Osteoblast (primary cell): ENCODE measurements at regions not wholly inside any gene's neighbourhood (a gene's known extent, or its start where the extent isn't known, plus 50 kb on each side); places are given as distances from the start of the nearest gene placed in this dataset.

ENCODE experiments used
- DNase-seq: peaks from one replicate; pipeline ENCODE4 v3.0.0; 2011; ENCODE audit warnings: low spot score, mixed read lengths; ENCODE audit not compliant: insufficient read length; ENCODE audit errors: missing footprints
- H2AFZ ChIP-seq: 2 replicates; pipeline ENCODE4 v1.6.0; 2011; ENCODE audit warnings: mild to moderate bottlenecking, low read length
- H3K27ac ChIP-seq: 2 replicates; pipeline ENCODE4 v1.5.1; 2011; ENCODE audit warnings: mild to moderate bottlenecking, low read depth, low read length, moderate library complexity
- H3K27me3 ChIP-seq: 2 replicates; pipeline ENCODE4 v1.6.0; 2012; ENCODE audit warnings: mild to moderate bottlenecking, control low read depth, inconsistent platforms, low read length, moderate library complexity; ENCODE audit not compliant: insufficient read depth
- H3K36me3 ChIP-seq: 2 replicates; pipeline ENCODE4 v1.5.1; 2011; ENCODE audit warnings: mild to moderate bottlenecking, low read length, control low read depth, moderate library complexity; ENCODE audit not compliant: insufficient read depth
- H3K4me1 ChIP-seq: 2 replicates; pipeline ENCODE4 v1.5.1; 2011; ENCODE audit warnings: mild to moderate bottlenecking, low read length, control low read depth, moderate library complexity; ENCODE audit not compliant: insufficient read depth
- H3K4me2 ChIP-seq: 2 replicates; pipeline ENCODE4 v1.6.0; 2011; ENCODE audit warnings: mild to moderate bottlenecking, low read length; ENCODE audit not compliant: insufficient read depth
- H3K4me3 ChIP-seq: fragments of 200-600 bp; sonication (generic); 3 replicates; pipeline ENCODE4 v1.5.1; 2012; ENCODE audit warnings: mild to moderate bottlenecking, low read length, inconsistent platforms; ENCODE audit not compliant: insufficient read depth
- H3K79me2 ChIP-seq: 2 replicates; pipeline ENCODE4 v1.6.0; 2012; ENCODE audit warnings: mild to moderate bottlenecking, low read length, control low read depth, inconsistent platforms; ENCODE audit not compliant: insufficient read depth
- H3K9me3 ChIP-seq: 2 replicates; pipeline ENCODE4 v1.5.1; 2011; ENCODE audit warnings: low read depth, low read length, control low read depth
- H4K20me1 ChIP-seq: 2 replicates; pipeline ENCODE4 v1.6.0; 2012; ENCODE audit warnings: mild to moderate bottlenecking, low read length, control low read depth; ENCODE audit not compliant: insufficient read depth
- CTCF ChIP-seq: IDR thresholded peaks from 2 replicates; pipeline ENCODE4 v1.5.1; 2011; ENCODE audit warnings: mild to moderate bottlenecking, low read depth, low read length, moderate library complexity; ENCODE audit errors: extremely low read depth

GRCh38 chr1:90837420-90837819, 120.3 kb upstream of the BARHL2 start:
- Histone ChIP-seq H4K20me1 (peaks cover 2% of the 10 kb centered on the region), H3K27me3 (peaks cover 24% of the 10 kb centered on the region)
- TF ChIP-seq CTCF: no peak

DNA sequence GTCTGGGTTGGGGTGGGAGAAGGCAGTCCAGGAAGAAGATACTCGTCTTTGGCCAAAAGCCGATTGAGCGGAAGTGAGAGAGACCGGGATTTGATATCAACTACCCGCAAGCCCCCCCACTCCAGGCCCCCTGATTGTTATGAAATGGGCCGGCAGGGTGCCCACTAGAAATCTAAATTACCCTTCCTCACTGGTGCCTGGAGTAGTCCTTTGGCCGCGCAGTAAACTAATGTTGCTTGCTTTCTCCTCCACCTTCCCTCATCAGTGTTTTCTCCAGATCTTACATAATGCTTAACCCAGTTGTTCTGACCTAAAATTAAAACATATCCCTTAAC, 119.2 kb upstream of the BARHL2 start:
- H3K4me1 ChIP-seq: no peaks in the 10 kb centered on the region
- no peak for TF ChIP-seq CTCF
- no peak for DNase-seq
- H2AFZ ChIP-seq: peak overlapping the region; percentile 51
- no peaks in the 10 kb centered on the region for H3K9me3 ChIP-seq
- peaks cover 24% of the 10 kb centered on the region for H3K27me3 ChIP-seq
- H3K4me2 ChIP-seq: peak overlapping the region; percentile 68
- H3K27ac ChIP-seq: no peak overlapping the region
- no peaks in the 10 kb centered on the region for H3K36me3 ChIP-seq
- H3K79me2 ChIP-seq: no peaks in the 10 kb centered on the region
- H3K4me3 ChIP-seq: peak overlapping the region; percentile 51
- H4K20me1 ChIP-seq: peaks cover 2% of the 10 kb centered on the region

More at GRCh38 chr1:90837420-90837819, 120.3 kb upstream of the BARHL2 start:
- no peak for DNase-seq
- no peaks in the 10 kb centered on the region for H3K79me2 ChIP-seq
- H3K4me1 ChIP-seq: no peaks in the 10 kb centered on the region
- H3K9me3 ChIP-seq: no peaks in the 10 kb centered on the region
- no peak overlapping the region for H3K4me3 ChIP-seq
- no peak overlapping the region for H2AFZ ChIP-seq
- no peaks in the 10 kb centered on the region for H3K36me3 ChIP-seq
- H3K27ac ChIP-seq: no peak overlapping the region
- no peak overlapping the region for H3K4me2 ChIP-seq

GRCh38 chr1:90835661-90836344, 118.7 kb upstream of the BARHL2 start:
- H3K4me2 ChIP-seq: peak overlapping the region; percentile 68

More at GRCh38 chr1:90835661-90836344, 118.7 kb upstream of the BARHL2 start:
- no peaks in the 10 kb centered on the region for H3K4me1 ChIP-seq
- no peaks in the 10 kb centered on the region for H3K9me3 ChIP-seq
- no peak for DNase-seq
- H2AFZ ChIP-seq: peak overlapping the region; percentile 51
- H3K4me3 ChIP-seq: peak overlapping the region; percentile 51
- TF ChIP-seq CTCF: no peak
- no peaks in the 10 kb centered on the region for H3K36me3 ChIP-seq
- peaks cover 24% of the 10 kb centered on the region for H3K27me3 ChIP-seq
- peaks cover 2% of the 10 kb centered on the region for H4K20me1 ChIP-seq
- H3K27ac ChIP-seq: no peak overlapping the region
- H3K79me2 ChIP-seq: no peaks in the 10 kb centered on the region
